GM19240 (cell line): ENCODE measurements at regions not wholly inside any gene's neighbourhood (a gene's known extent, or its start where the extent isn't known, plus 50 kb on each side); places are given as distances from the start of the nearest gene placed in this dataset.
"Not testable (repeated sequence)": the region's sequence is repeated elsewhere in the genome, so short reads cannot be mapped to it uniquely, and the experiment has no call there.

Source experiments
- DNase-seq: peaks from one replicate; pipeline ENCODE4 v3.0.0; 2011; ENCODE audit warnings: low spot score; ENCODE audit not compliant: insufficient read length

GRCh38 chr3:107465064-107465631, 57.6 kb upstream of the BBX start:
- DNase-seq, result no peak

GRCh38 chr3:107468782-107469181, 54.0 kb upstream of the BBX start:
- DNase-seq, result no peak

- DNase-seq, result not testable (repeated sequence)
These were observed 52.3 kb upstream of the BBX start for GRCh38 chr3:107470496-107470895.
